Tibial artery (tissue), 4 donors: ENCODE measurements at regions not wholly inside any gene's neighbourhood (a gene's known extent, or its start where the extent isn't known, plus 50 kb on each side); places are given as distances from the start of the nearest gene placed in this dataset.

Experiments used
- DNase-seq, 2 donors: peaks; one replicate each; pipeline ENCODE4 v3.0.0-alpha.2; 2019
- H3K27ac ChIP-seq, 2 donors: fragments of 200-600 bp; sonication (generic) in 1 of 2; 1 replicate in 1 of 2; 2 replicates in 1 of 2; pipeline ENCODE4 v1.5.1; 2018 to 2019; ENCODE audit warnings: mild to moderate bottlenecking in 1 of 2
- H3K27me3 ChIP-seq, 2 donors: fragments of 200-600 bp; sonication (generic) in 1 of 2; one replicate each; pipeline versions ENCODE4 v1.5.1 to v1.6.0; 2016 to 2019
- H3K36me3 ChIP-seq, 3 donors: fragments of 200-600 bp; sonication (generic) in 2 of 3; one replicate each; pipeline ENCODE4 v1.5.1; 2016 to 2019; ENCODE audit warnings: mild to moderate bottlenecking in 2 of 3
- H3K4me1 ChIP-seq, 4 donors: fragments of 200-600 bp; sonication (generic) in 2 of 4; 1 replicate in 3 of 4; 2 replicates in 1 of 4; pipeline ENCODE4 v1.5.1; 2016 to 2019
- H3K4me3 ChIP-seq, 2 donors: fragments of 200-600 bp; sonication (generic) in 1 of 2; 1 replicate in 1 of 2; 2 replicates in 1 of 2; pipeline ENCODE4 v1.5.1; 2018 to 2019; ENCODE audit warnings: mild to moderate bottlenecking in 2 of 2
- H3K9me3 ChIP-seq, 3 donors: fragments of 200-600 bp; sonication (generic) in 1 of 3; one replicate each; pipeline ENCODE4 v1.5.1; 2016 to 2019
- intact Hi-C: fragments of 100-400 bp; cut with DNase I; formaldehyde crosslinking; loops from one replicate; pipeline ENCODE4 v1.15.0; 2023; ENCODE audit warnings: low total_unique reads
- TF ChIP-seq, protein P1 (sequence below), 2 experiments: fragments of 200-600 bp in 1 of 2; fragments of 450-650 bp in 1 of 2; IDR thresholded peaks; one replicate each; pipeline ENCODE4 v1.5.1; 2017 to 2019; ENCODE audit warnings: antibody characterized with exemption in 2 of 2, mild to moderate bottlenecking in 1 of 2, moderate library complexity in 1 of 2

DNA sequence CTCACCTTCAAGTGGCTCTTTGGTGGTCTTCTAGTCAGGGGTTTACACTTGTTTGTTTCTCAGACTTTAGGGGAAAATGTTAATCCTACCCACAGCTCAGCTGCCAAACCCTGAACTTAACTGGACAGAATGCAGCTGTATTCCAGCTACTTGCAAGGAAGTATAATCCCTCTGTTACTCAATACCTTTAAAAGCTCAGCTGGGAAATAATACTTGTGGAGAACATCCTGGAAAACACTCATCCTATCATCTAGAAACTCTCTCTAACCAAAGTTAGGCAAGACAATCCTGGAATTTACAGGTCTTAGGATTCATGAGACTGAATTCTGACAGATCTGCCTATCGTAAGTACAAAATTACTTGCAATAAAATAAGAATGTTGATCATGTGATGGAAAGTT is 404.1 kb downstream of the ADAMTS20 start:
- no peak for DNase-seq
- TF ChIP-seq, protein P1, sequence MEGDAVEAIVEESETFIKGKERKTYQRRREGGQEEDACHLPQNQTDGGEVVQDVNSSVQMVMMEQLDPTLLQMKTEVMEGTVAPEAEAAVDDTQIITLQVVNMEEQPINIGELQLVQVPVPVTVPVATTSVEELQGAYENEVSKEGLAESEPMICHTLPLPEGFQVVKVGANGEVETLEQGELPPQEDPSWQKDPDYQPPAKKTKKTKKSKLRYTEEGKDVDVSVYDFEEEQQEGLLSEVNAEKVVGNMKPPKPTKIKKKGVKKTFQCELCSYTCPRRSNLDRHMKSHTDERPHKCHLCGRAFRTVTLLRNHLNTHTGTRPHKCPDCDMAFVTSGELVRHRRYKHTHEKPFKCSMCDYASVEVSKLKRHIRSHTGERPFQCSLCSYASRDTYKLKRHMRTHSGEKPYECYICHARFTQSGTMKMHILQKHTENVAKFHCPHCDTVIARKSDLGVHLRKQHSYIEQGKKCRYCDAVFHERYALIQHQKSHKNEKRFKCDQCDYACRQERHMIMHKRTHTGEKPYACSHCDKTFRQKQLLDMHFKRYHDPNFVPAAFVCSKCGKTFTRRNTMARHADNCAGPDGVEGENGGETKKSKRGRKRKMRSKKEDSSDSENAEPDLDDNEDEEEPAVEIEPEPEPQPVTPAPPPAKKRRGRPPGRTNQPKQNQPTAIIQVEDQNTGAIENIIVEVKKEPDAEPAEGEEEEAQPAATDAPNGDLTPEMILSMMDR (IDR thresholded peaks at IDR 0.05): no peak
- H3K36me3 ChIP-seq: no peaks in the 10 kb centered on the region
- H3K9me3 ChIP-seq: no peaks in the 10 kb centered on the region
- no peak overlapping the region for H3K4me3 ChIP-seq
- intact Hi-C loops: no loop called here
- no peak overlapping the region for H3K27ac ChIP-seq
- no peaks in the 10 kb centered on the region for H3K27me3 ChIP-seq
- H3K4me1 ChIP-seq: peaks cover 0 to 7% (median 0%) of the 10 kb centered on the region in 4 donors

DNA sequence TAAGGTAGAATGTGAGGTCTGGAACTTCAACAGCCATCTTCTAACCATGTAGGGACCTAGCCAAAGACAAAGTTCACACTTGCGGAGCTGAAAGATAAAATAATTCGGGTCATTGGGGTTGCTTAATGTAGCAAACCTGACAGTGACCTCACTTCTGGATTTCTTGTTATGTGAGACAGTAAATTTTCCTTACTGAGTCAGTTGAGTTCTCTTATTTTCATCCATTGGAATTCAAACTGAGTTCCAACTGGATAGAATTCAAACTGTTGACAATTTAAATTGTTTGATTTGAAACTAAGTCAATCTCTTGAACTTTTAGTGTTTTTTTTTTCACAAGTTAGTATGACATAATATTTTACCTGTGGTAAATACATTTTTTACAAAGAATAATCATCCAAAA is 406.5 kb downstream of the ADAMTS20 start:
- no peak for DNase-seq
- TF ChIP-seq, protein P1 (IDR thresholded peaks at IDR 0.05): no peak
- no peaks in the 10 kb centered on the region for H3K36me3 ChIP-seq
- peaks cover 0 to 7% (median 0%) of the 10 kb centered on the region in 4 donors for H3K4me1 ChIP-seq
- no peaks in the 10 kb centered on the region for H3K27me3 ChIP-seq
- no peak overlapping the region for H3K4me3 ChIP-seq
- no peaks in the 10 kb centered on the region for H3K9me3 ChIP-seq
- intact Hi-C loops: no loop called here
- H3K27ac ChIP-seq: no peak overlapping the region

DNA sequence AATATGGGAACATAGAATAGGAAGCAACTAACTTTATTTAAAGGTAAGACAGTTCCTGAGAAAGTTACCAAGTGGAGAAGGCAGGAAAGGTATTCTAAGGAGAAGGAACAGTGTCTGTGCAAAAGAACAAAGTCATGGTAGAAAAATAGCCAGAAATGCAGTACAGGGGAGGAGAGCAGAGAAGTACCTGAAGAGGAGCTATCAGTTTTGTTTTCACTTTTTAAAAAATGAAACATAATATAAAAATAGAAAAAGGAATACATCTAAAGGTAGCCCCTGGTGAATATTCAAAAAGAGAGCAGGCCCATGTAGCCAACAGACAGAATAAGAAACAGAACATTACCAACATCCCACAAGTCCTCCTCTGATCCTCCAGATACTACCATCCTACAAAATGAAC is 408.7 kb downstream of the ADAMTS20 start:
- DNase-seq: no peak
- peaks cover 0 to 4% (median 0%) of the 10 kb centered on the region in 3 donors for H3K9me3 ChIP-seq
- H3K4me3 ChIP-seq: no peak overlapping the region
- H3K27ac ChIP-seq: no peak overlapping the region
- TF ChIP-seq, protein P1 (IDR thresholded peaks at IDR 0.05): no peak
- intact Hi-C loops: no loop called here
- H3K36me3 ChIP-seq: no peaks in the 10 kb centered on the region
- no peaks in the 10 kb centered on the region for H3K27me3 ChIP-seq
- H3K4me1 ChIP-seq: peaks cover 0 to 7% (median 0%) of the 10 kb centered on the region in 4 donors

DNA sequence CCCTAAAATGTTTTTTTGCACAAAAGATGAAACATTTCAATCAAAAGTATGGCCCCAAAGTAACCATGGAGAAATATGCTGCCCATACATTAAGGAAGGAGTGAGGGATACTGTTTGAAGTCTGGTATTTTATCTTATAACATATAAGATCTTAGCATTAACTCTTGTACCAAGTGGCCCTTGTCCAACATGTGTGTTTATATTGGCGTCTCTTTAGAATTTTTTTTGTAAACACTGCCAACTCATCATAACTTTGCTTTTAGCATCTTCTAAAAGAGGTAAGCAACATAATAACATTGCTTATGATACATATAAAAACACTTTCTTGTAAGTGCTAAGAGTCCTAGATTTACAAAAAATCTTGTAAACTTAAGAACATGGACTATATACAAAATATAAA is 419.7 kb downstream of the ADAMTS20 start:
- Histone ChIP-seq H3K4me1 (no peaks in the 10 kb centered on the region), H3K4me3 (no peak overlapping the region), H3K36me3 (no peaks in the 10 kb centered on the region), H3K27me3 (no peaks in the 10 kb centered on the region), H3K27ac (no peak overlapping the region), H3K9me3 (peaks cover 0 to 4% (median 0%) of the 10 kb centered on the region in 3 donors)
- TF ChIP-seq, protein P1 (IDR thresholded peaks at IDR 0.05): no peak
- intact Hi-C loops: no loop called here
- no peak for DNase-seq

DNA sequence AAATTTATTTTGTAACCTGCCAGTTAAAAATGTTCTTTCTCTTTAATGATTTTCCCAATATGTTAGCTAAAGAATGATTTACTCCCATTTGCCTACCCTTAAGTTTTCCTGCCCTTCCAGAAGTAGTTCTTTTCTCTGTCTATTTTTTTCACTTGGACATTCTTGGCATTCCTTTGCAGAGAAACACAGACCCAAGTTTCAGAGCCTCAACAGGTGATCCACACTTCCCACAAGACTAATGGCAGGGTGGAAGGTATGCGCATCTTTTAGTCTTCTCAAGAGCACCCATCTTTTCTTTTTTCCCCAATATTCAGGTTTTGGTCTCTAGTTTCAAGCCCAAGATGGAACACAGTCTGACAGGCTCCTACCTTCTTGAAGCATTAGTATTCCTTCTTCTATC is 420.7 kb downstream of the ADAMTS20 start:
- no peak for DNase-seq
- H3K27ac ChIP-seq: no peak overlapping the region
- no peaks in the 10 kb centered on the region for H3K36me3 ChIP-seq
- H3K4me3 ChIP-seq: no peak overlapping the region
- no peaks in the 10 kb centered on the region for H3K27me3 ChIP-seq
- TF ChIP-seq, protein P1 (IDR thresholded peaks at IDR 0.05): no peak
- intact Hi-C loops: no loop called here
- no peaks in the 10 kb centered on the region for H3K4me1 ChIP-seq
- peaks cover 0 to 4% (median 0%) of the 10 kb centered on the region in 3 donors for H3K9me3 ChIP-seq
